ENCODE measurements at regions not wholly inside any gene's neighbourhood (a gene's known extent, or its start where the extent isn't known, plus 50 kb on each side); places are given as distances from the start of the nearest gene placed in this dataset.

DNA sequence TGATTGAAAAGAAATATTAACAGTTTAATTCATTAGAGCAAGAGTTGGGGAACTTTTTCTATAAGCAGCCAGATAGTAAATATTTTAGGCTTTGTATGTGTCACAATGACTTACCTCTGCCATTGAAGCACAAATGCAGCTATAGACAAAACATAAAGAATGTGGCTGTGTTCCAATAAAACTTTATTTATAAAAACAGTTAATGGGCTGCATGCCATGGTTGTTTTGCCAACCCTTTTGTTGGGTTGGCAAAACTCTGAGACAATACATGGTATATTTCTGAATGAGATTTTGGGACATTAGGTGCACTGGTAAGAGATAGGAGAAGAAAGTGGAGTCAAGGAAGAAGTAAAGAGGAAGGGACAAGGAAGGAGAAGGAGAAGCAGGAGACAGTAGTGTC, 61.8 kb upstream of the CERS6 start:
- H4K20me1 ChIP-seq (ENCODE audit: insufficient read depth): no peaks in the 10 kb centered on the region
- TF ChIP-seq SRF (IDR thresholded peaks at IDR 0.05; ENCODE audit: low read depth) (no peak), ELF1 (IDR thresholded peaks at IDR 0.05; ENCODE audit: borderline replicate concordance, low read depth) (no peak), CTCF (IDR thresholded peaks at IDR 0.05 in 2 of 3, conservative IDR thresholded peaks at IDR 0.05 in 1 of 3; ENCODE audit: borderline replicate concordance in 1 of 3, insufficient read depth in 1 of 3, low read depth in 2 of 3, low read length in 2 of 3) (no peak), CEBPB (IDR thresholded peaks at IDR 0.05; ENCODE audit: low read depth) (no peak), SIN3A (IDR thresholded peaks at IDR 0.05; ENCODE audit: low read depth) (no peak), JUND (IDR thresholded peaks at IDR 0.05) (no peak), TCF7L2 (IDR thresholded peaks at IDR 0.05; ENCODE audit: borderline replicate concordance, extremely low read depth, insufficient read depth, insufficient read length) (no peak), ZBTB33 (IDR thresholded peaks at IDR 0.05; ENCODE audit: extremely low read depth, insufficient replicate concordance, low read length) (no peak), EZH2 (IDR thresholded peaks at IDR 0.05) (no peak), MAX (IDR thresholded peaks at IDR 0.05) (no peak), FOSL1 (IDR thresholded peaks at IDR 0.05; ENCODE audit: low read depth) (no peak)
- RAD21 ChIA-PET (ENCODE audit: low non-redundant PET in 1 of 2, low total read pairs in 2 of 2, uncharacterized antibody in 2 of 2, unreplicated experiment in 2 of 2): no interaction called here
- DNase-seq (ENCODE audit: low read depth, low spot score): no peak
- no peaks in the 10 kb centered on the region for H3K79me2 ChIP-seq (ENCODE audit: insufficient read depth, low read length)
- H3K4me3 ChIP-seq (replicated peaks in 1 of 2; ENCODE audit: low read depth in 1 of 2, low read length in 2 of 2): no peak overlapping the region
- intact Hi-C loops (cut with micrococcal nuclease): no loop called here
- H3K9me2 ChIP-seq (ENCODE audit: insufficient read depth): no peaks in the 10 kb centered on the region
- H3K9ac ChIP-seq (ENCODE audit: low read length): no peak overlapping the region
- POLR2A ChIA-PET: no interaction called here
- no peak overlapping the region for H3K27ac ChIP-seq (ENCODE audit: low read depth, low read length)
- no peak overlapping the region for H3K4me2 ChIP-seq (ENCODE audit: low read length)
- no peaks in the 10 kb centered on the region for H3K4me1 ChIP-seq (ENCODE audit: control insufficient read depth in 1 of 2, insufficient read depth in 2 of 2, low read length in 2 of 2)
- H3K9me3 ChIP-seq (ENCODE audit: control insufficient read depth in 1 of 2, insufficient read depth in 1 of 2, low read depth in 1 of 2, low read length in 2 of 2): no peaks in the 10 kb centered on the region
- no peaks in the 10 kb centered on the region for H3K36me3 ChIP-seq (ENCODE audit: control insufficient read depth in 1 of 2, insufficient read depth in 2 of 2, low read length in 2 of 2)
- no peak overlapping the region for H2AFZ ChIP-seq (ENCODE audit: low read depth, low read length, poor library complexity, severe bottlenecking)
- CTCF ChIA-PET: no interaction called here
- H3K27me3 ChIP-seq (ENCODE audit: insufficient read depth, low read length): no peaks in the 10 kb centered on the region
- ATAC-seq: no peak
- no TSS peak for BruUV-seq (replicated peaks)

All from HCT116 (cell line).